Activated CD4-positive, alpha-beta T cell treated with anti-CD3 and anti-CD28 coated beads, Interleukin-2, amount 10 ng/mL, durations not matched to agents 7 days and 5 days (primary cell): ENCODE measurements at regions not wholly inside any gene's neighbourhood (a gene's known extent, or its start where the extent isn't known, plus 50 kb on each side); places are given as distances from the start of the nearest gene placed in this dataset.

Experiments used
- CTCF ChIA-PET: fragments of 350-600 bp; sonication (Branson Sonifier 250); formaldehyde crosslinking; loops from one replicate; lab custom pipeline; 2021; ENCODE audit warnings: antibody characterized with exemption; lab: Charles Lee
- POLR2A ChIA-PET: fragments of 350-600 bp; sonication (Branson Sonifier 250); formaldehyde crosslinking; loops from one replicate; lab custom pipeline; 2021; ENCODE audit warnings: antibody characterized with exemption; lab: Charles Lee
- DNase-seq: peaks from one replicate; pipeline ENCODE4 v3.0.0-alpha.2; 2020
- H3K27ac Mint-ChIP-seq: one replicate; pipeline ENCODE4 v1.8.0; 2021; ENCODE audit warnings: mild to moderate bottlenecking, moderate library complexity, mixed read lengths
- H3K27me3 Mint-ChIP-seq: one replicate; pipeline ENCODE4 v1.8.0; 2021; ENCODE audit warnings: mixed read lengths
- H3K36me3 Mint-ChIP-seq: one replicate; pipeline ENCODE4 v1.8.0; 2021; ENCODE audit warnings: low read depth, mixed read lengths
- H3K4me1 Mint-ChIP-seq: one replicate; pipeline ENCODE4 v1.8.0; 2021; ENCODE audit warnings: mixed read lengths
- H3K4me3 Mint-ChIP-seq: one replicate; pipeline ENCODE4 v1.8.0; 2021; ENCODE audit warnings: mild to moderate bottlenecking, moderate library complexity, mixed read lengths
- H3K9me3 Mint-ChIP-seq: one replicate; pipeline ENCODE4 v1.8.0; 2021; ENCODE audit warnings: mixed read lengths

- H3K9me3 Mint-ChIP-seq = peaks cover 7% of the 10 kb centered on the region
- DNase-seq = no peak
- ChIA-PET CTCF (no interaction called here), POLR2A (no interaction called here)
- no peak overlapping the region for H3K27ac Mint-ChIP-seq
- H3K36me3 Mint-ChIP-seq = no peaks in the 10 kb centered on the region
- peaks cover 18% of the 10 kb centered on the region for H3K27me3 Mint-ChIP-seq
- peaks cover 8% of the 10 kb centered on the region for H3K4me1 Mint-ChIP-seq
- H3K4me3 Mint-ChIP-seq = no peak overlapping the region
These were observed 73.7 kb upstream of the TNFRSF21 start for GRCh38 chr6:47383360-47383759.

- ChIA-PET POLR2A (no interaction called here), CTCF (no interaction called here)
- H3K27ac Mint-ChIP-seq = no peak overlapping the region
- DNase-seq = no peak
- H3K36me3 Mint-ChIP-seq = no peaks in the 10 kb centered on the region
- peaks cover 25% of the 10 kb centered on the region for H3K9me3 Mint-ChIP-seq
- H3K4me1 Mint-ChIP-seq = peaks cover 3% of the 10 kb centered on the region
- peaks cover 12% of the 10 kb centered on the region for H3K27me3 Mint-ChIP-seq
- no peak overlapping the region for H3K4me3 Mint-ChIP-seq
These were observed 82.0 kb upstream of the TNFRSF21 start for GRCh38 chr6:47391675-47392074.

- Mint-ChIP-seq H3K27me3 (peaks cover 13% of the 10 kb centered on the region), H3K4me1 (no peaks in the 10 kb centered on the region), H3K27ac (no peak overlapping the region), H3K4me3 (no peak overlapping the region), H3K9me3 (peaks cover 20% of the 10 kb centered on the region), H3K36me3 (no peaks in the 10 kb centered on the region)
- ChIA-PET POLR2A (no interaction called here), CTCF (no interaction called here)
- DNase-seq = no peak
These were observed 82.5 kb upstream of the TNFRSF21 start for GRCh38 chr6:47392251-47392650.

- no peak for DNase-seq
- POLR2A ChIA-PET = no interaction called here
- CTCF ChIA-PET = no interaction called here
- Mint-ChIP-seq H3K36me3 (no peaks in the 10 kb centered on the region), H3K27ac (no peak overlapping the region), H3K4me1 (no peaks in the 10 kb centered on the region), H3K9me3 (peaks cover 1% of the 10 kb centered on the region), H3K27me3 (peaks cover 14% of the 10 kb centered on the region), H3K4me3 (no peak overlapping the region)
These were observed 81.1 kb upstream of the CD2AP start for GRCh38 chr6:47396401-47397069.

GRCh38 chr6:47400581-47400980 lies 77.0 kb upstream of the CD2AP start:
- H3K4me3 Mint-ChIP-seq = no peak overlapping the region
- CTCF ChIA-PET = interaction anchor here (0.5 to 0.6 kb wide), 2 partner anchors 78 to 480 kb away, joined by 3 to 4 read pairs; no protein-coding TSS in a partner anchor

GRCh38 chr6:47402081-47402480 lies 75.5 kb upstream of the CD2AP start:
- no peak for DNase-seq
- H3K4me3 Mint-ChIP-seq = no peak overlapping the region
- H3K9me3 Mint-ChIP-seq = no peaks in the 10 kb centered on the region
- POLR2A ChIA-PET = no interaction called here
- CTCF ChIA-PET = no interaction called here
- peaks cover 5% of the 10 kb centered on the region for H3K27me3 Mint-ChIP-seq
- H3K4me1 Mint-ChIP-seq = no peaks in the 10 kb centered on the region
- no peak overlapping the region for H3K27ac Mint-ChIP-seq
- H3K36me3 Mint-ChIP-seq = no peaks in the 10 kb centered on the region

More at GRCh38 chr6:47400581-47400980, 77.0 kb upstream of the CD2AP start:
- Mint-ChIP-seq H3K4me1 (no peaks in the 10 kb centered on the region), H3K27ac (no peak overlapping the region), H3K9me3 (no peaks in the 10 kb centered on the region), H3K27me3 (peaks cover 11% of the 10 kb centered on the region), H3K36me3 (no peaks in the 10 kb centered on the region)
- DNase-seq = no peak
- POLR2A ChIA-PET = no interaction called here

GRCh38 chr6:47403056-47403455 lies 74.5 kb upstream of the CD2AP start:
- Mint-ChIP-seq H3K4me1 (no peaks in the 10 kb centered on the region), H3K27ac (no peak overlapping the region), H3K4me3 (no peak overlapping the region), H3K36me3 (no peaks in the 10 kb centered on the region), H3K27me3 (peaks cover 4% of the 10 kb centered on the region), H3K9me3 (no peaks in the 10 kb centered on the region)
- POLR2A ChIA-PET = no interaction called here
- no peak for DNase-seq
- CTCF ChIA-PET = no interaction called here

GRCh38 chr6:47403801-47404200 lies 73.8 kb upstream of the CD2AP start:
- Mint-ChIP-seq H3K9me3 (no peaks in the 10 kb centered on the region), H3K36me3 (no peaks in the 10 kb centered on the region), H3K4me1 (no peaks in the 10 kb centered on the region), H3K4me3 (no peak overlapping the region), H3K27me3 (peaks cover 5% of the 10 kb centered on the region), H3K27ac (no peak overlapping the region)
- ChIA-PET CTCF (no interaction called here), POLR2A (no interaction called here)
- DNase-seq = no peak

GRCh38 chr6:47404435-47404834 lies 73.2 kb upstream of the CD2AP start:
- Mint-ChIP-seq H3K36me3 (no peaks in the 10 kb centered on the region), H3K27me3 (peaks cover 5% of the 10 kb centered on the region), H3K4me1 (no peaks in the 10 kb centered on the region), H3K27ac (no peak overlapping the region), H3K9me3 (no peaks in the 10 kb centered on the region), H3K4me3 (no peak overlapping the region)
- ChIA-PET CTCF (interaction anchor here (0.6 kb wide), 1 partner anchor 248 kb away, joined by 4 read pairs; no protein-coding TSS in a partner anchor), POLR2A (no interaction called here)
- no peak for DNase-seq

- Mint-ChIP-seq H3K4me3 (no peak overlapping the region), H3K9me3 (no peaks in the 10 kb centered on the region), H3K36me3 (no peaks in the 10 kb centered on the region), H3K27me3 (peaks cover 2% of the 10 kb centered on the region), H3K27ac (no peak overlapping the region), H3K4me1 (no peaks in the 10 kb centered on the region)
- ChIA-PET CTCF (no interaction called here), POLR2A (no interaction called here)
- DNase-seq = no peak
These were observed 72.3 kb upstream of the CD2AP start for GRCh38 chr6:47405273-47405672.

GRCh38 chr6:47407300-47408281 lies 70.0 kb upstream of the CD2AP start:
- Mint-ChIP-seq H3K4me3 (no peak overlapping the region), H3K27me3 (peaks cover 5% of the 10 kb centered on the region), H3K4me1 (no peaks in the 10 kb centered on the region), H3K36me3 (no peaks in the 10 kb centered on the region), H3K27ac (no peak overlapping the region), H3K9me3 (no peaks in the 10 kb centered on the region)
- DNase-seq = no peak
- ChIA-PET POLR2A (no interaction called here), CTCF (interaction anchor here (0.5 to 1.6 kb wide), 3 partner anchors 31 to 112 kb away, joined by 4 read pairs; no protein-coding TSS in a partner anchor)

GRCh38 chr6:47413752-47414422 lies 63.7 kb upstream of the CD2AP start:
- ChIA-PET POLR2A (interaction anchor here (1.1 kb wide), 1 partner anchor 64 kb away, joined by 9 read pairs; the partner anchor contains the start of gene CD2AP), CTCF (interaction anchor here (0.9 to 3.7 kb wide), 7 partner anchors 12 to 366 kb away, joined by 3 to 9 read pairs (median 4); partner anchors contain the start of gene CD2AP)
- peak overlapping the region; percentile 75 for H3K4me3 Mint-ChIP-seq
- peaks cover 26% of the 10 kb centered on the region for H3K4me1 Mint-ChIP-seq
- peaks cover 5% of the 10 kb centered on the region for H3K27me3 Mint-ChIP-seq
- peaks cover 12% of the 10 kb centered on the region for H3K9me3 Mint-ChIP-seq
- peak; percentile 63 for DNase-seq
- H3K27ac Mint-ChIP-seq = peak overlapping the region; percentile 95
- peaks cover 11% of the 10 kb centered on the region for H3K36me3 Mint-ChIP-seq
